Endothelial cell of hepatic sinusoid (primary cell): ENCODE measurements at regions not wholly inside any gene's neighbourhood (a gene's known extent, or its start where the extent isn't known, plus 50 kb on each side); places are given as distances from the start of the nearest gene placed in this dataset.

Source experiments
- in situ Hi-C: cut with HindIII; loops from 2 replicates; pipeline ENCODE4 v1.10.0; 2017; ENCODE audit warnings: low sequenced_read_pairs

- in situ Hi-C loops = loop anchor here (5.0 kb wide), 1 partner anchor 61 kb away; no protein-coding TSS in a partner anchor
These were observed 50.5 kb upstream of the ATF3 start for GRCh38 chr1:212557739-212558692.

- in situ Hi-C loops = loop anchor here (5.0 kb wide), 1 partner anchor 62 kb away; no protein-coding TSS in a partner anchor
These were observed 49.7 kb upstream of the ATF3 start for GRCh38 chr1:212558693-212559480.
